A549 (cell line): ENCODE measurements at regions not wholly inside any gene's neighbourhood (a gene's known extent, or its start where the extent isn't known, plus 50 kb on each side); places are given as distances from the start of the nearest gene placed in this dataset.

ENCODE experiments used
- CEBPB ChIP-seq, 2 experiments: fragments of >200 bp in 1 of 2; sonication (Bioruptor Twin) in 1 of 2; formaldehyde crosslinking in 1 of 2; IDR thresholded peaks; 2 replicates each; pipeline ENCODE4 v1.6.1; 2012 to 2016
- CTCF ChIP-seq: fragments of >200 bp; sonication (Bioruptor Twin); formaldehyde crosslinking; IDR thresholded peaks from 3 replicates; pipeline ENCODE4 v1.5.1; 2016
- MAX ChIP-seq: IDR thresholded peaks from 2 replicates; pipeline ENCODE4 v1.6.1; 2012
- NFE2L2 ChIP-seq: fragments of 150-350 bp; conservative IDR thresholded peaks from 2 replicates; pipeline ENCODE4 v1.6.1; 2014; ENCODE audit warnings: low read length
- POLR2A ChIP-seq: IDR thresholded peaks from 2 replicates; pipeline ENCODE4 v1.6.1; 2012; ENCODE audit warnings: mild to moderate bottlenecking, low read length
- RAD21 ChIP-seq, 2 experiments: fragments of >200 bp in 1 of 2; sonication (Bioruptor Twin) in 1 of 2; formaldehyde crosslinking in 1 of 2; IDR thresholded peaks in 1 of 2; conservative IDR thresholded peaks in 1 of 2; 2 replicates in 1 of 2; 3 replicates in 1 of 2; pipeline ENCODE4 v1.6.1; 2012 to 2018; ENCODE audit warnings: inconsistent platforms in 1 of 2
- RNF2 ChIP-seq: fragments of 200-600 bp; sonication (generic); IDR thresholded peaks from 2 replicates; pipeline ENCODE4 v1.6.1; 2016; ENCODE audit warnings: low read depth, mild to moderate bottlenecking, antibody characterized with exemption, moderate library complexity, borderline replicate concordance
- TFCP2L1 ChIP-seq: fragments of 250-450 bp; sonication (Bioruptor Pico); IDR thresholded peaks from 2 replicates; pipeline ENCODE4 v1.5.0; 2021; ENCODE audit warnings: mild to moderate bottlenecking

GRCh38 chr13:105921711-105922110 lies 613.8 kb downstream of the EFNB2 start:
- no peak for TF ChIP-seq RNF2
- TF ChIP-seq POLR2A: no peak
- TF ChIP-seq CTCF: no peak
- TF ChIP-seq RAD21 (conservative IDR thresholded peaks at IDR 0.05 in 1 of 2, IDR thresholded peaks at IDR 0.05 in 1 of 2): no peak
- no peak for TF ChIP-seq TFCP2L1
- TF ChIP-seq MAX: no peak
- no peak for TF ChIP-seq NFE2L2
- no peak for TF ChIP-seq CEBPB (IDR thresholded peaks at IDR 0.05)
